ENCODE measurements at regions not wholly inside any gene's neighbourhood (a gene's known extent, or its start where the extent isn't known, plus 50 kb on each side); places are given as distances from the start of the nearest gene placed in this dataset.
A peak's percentile ranks its signal among the peaks of the same experiment; 100 is the strongest.

DNA sequence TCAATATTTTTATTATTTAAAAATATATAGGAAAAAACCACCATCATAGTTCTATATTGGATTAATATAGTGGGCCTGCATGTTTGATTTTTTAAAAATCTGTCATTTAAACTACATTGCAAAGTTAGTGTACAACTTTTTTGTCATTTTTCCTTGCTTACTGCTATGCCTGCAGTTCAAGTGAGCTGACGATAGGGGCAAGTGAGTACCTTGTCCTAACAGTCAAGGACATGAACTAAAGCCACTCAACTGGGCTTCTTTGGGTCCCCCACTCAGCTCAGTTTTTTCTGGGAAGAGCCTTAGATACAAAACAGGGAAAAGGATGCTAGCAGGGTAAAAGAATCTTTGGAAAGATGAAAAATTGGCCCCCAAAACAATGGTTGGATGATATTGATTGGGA is 269.9 kb downstream of the MAN2A1 start:
- DNase-seq (ENCODE audit: low spot score in 2 of 2): no peak
- H3K4me1 Mint-ChIP-seq: no peaks in the 10 kb centered on the region
- ATAC-seq: no peak
- H3K36me3 Mint-ChIP-seq: no peaks in the 10 kb centered on the region
- no peak overlapping the region for H3K4me3 Mint-ChIP-seq
- no peaks in the 10 kb centered on the region for H3K9me3 Mint-ChIP-seq
- H3K27ac Mint-ChIP-seq: no peak overlapping the region

DNA sequence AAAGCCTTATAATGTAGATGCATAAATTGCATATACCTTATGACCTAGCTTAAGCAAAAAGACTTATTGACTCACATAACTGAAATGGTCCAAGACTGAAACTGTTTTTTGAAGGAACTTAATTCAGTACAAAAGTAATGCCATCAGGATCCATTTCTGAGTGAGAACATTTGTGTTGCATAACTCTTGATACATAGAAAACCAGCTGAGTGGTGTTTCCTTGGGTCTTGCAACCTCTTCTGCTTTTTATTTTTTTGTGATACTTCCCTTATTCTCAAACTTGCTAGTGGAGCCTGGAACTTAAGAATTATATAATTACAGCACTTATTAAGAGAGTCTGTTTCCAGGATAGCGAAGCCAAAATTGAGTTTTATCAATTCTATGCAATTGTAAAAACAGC is 272.0 kb downstream of the MAN2A1 start:
- DNase-seq (ENCODE audit: low spot score in 2 of 2): no peak
- Mint-ChIP-seq H3K9me3 (no peaks in the 10 kb centered on the region), H3K36me3 (no peaks in the 10 kb centered on the region), H3K4me3 (no peak overlapping the region), H3K27ac (no peak overlapping the region), H3K4me1 (no peaks in the 10 kb centered on the region)
- ATAC-seq: no peak

DNA sequence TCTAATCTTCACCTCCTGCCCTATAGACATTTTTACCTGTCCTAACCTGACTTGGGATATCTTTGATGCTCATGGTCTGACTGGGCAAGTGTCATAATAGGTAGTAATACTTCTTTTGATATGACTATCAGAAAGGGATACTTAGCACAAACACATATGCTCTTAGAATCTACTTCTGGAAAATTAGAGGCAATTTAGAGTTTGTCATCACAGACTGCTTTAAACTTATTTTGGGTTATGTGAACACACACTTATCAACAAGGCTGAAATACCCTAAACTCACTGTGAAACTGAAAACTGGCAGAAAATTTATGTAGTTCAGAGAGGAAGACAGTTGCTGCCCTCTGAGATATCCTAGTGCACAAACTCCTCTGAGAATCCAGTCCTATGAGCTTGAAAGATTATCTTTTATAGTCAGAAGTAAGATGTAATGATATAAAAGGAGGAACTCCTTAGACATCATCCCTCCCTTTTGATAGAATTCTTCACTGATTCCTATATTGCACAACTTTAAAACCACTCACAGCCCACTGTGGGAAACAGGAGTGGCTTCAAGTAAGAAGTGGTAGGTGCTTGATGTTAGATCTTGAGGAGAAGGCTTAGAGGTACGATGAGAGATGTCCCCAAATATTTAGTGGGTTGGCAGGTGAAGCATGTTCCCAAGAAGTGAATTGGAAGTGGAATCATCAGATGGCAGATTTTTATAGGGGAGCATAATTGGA is 273.3 kb downstream of the MAN2A1 start:
- Mint-ChIP-seq H3K36me3 (no peaks in the 10 kb centered on the region), H3K4me1 (no peaks in the 10 kb centered on the region), H3K4me3 (no peak overlapping the region), H3K9me3 (no peaks in the 10 kb centered on the region), H3K27ac (no peak overlapping the region)
- no peak for DNase-seq (ENCODE audit: low spot score in 2 of 2)
- no peak for ATAC-seq

DNA sequence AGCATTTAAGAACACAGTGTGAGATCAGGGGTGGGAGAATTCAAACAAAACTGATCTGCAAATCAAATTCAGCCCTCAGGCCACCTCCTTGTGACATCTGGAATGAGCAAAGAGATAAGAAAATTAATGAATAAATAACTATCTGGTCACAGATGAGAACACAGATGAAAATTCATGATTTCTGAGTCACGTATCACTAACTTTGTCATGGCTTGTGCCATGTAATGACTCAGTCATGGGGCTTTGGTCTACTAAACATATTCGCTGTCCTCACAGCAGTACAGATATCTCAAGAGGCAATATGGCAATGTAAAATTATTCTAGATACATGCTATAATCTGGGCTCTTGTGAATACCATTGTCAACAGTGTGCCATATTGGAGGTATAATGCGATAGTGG is 274.4 kb downstream of the MAN2A1 start:
- H3K4me3 Mint-ChIP-seq: no peak overlapping the region
- H3K4me1 Mint-ChIP-seq: no peaks in the 10 kb centered on the region
- H3K27ac Mint-ChIP-seq: no peak overlapping the region
- no peaks in the 10 kb centered on the region for H3K36me3 Mint-ChIP-seq
- H3K9me3 Mint-ChIP-seq: no peaks in the 10 kb centered on the region
- ATAC-seq: peak; percentile 69
- no peak for DNase-seq (ENCODE audit: low spot score in 2 of 2)

DNA sequence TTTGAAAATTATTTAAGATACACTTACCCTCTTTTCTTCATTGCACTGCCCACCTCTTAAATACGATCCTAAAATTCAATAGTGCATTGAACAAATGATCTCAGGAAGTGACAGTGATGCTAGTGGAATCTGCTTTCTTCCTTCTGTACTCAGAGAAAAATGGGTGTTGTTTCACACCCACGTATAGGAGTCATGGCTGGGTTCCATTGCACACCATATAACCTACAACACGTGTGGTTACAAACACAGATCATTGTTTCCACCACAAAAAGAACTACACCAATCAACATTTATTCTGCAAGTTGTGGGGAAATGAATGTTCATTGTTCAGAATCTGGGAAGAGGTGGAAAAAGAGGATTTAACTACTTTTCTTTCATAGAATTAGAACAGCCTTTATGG is 275.9 kb downstream of the MAN2A1 start:
- Mint-ChIP-seq H3K4me3 (no peak overlapping the region), H3K27ac (no peak overlapping the region), H3K4me1 (no peaks in the 10 kb centered on the region), H3K36me3 (no peaks in the 10 kb centered on the region), H3K9me3 (no peaks in the 10 kb centered on the region)
- peak; percentile 74 for ATAC-seq
- no peak for DNase-seq (ENCODE audit: low spot score in 2 of 2)

DNA sequence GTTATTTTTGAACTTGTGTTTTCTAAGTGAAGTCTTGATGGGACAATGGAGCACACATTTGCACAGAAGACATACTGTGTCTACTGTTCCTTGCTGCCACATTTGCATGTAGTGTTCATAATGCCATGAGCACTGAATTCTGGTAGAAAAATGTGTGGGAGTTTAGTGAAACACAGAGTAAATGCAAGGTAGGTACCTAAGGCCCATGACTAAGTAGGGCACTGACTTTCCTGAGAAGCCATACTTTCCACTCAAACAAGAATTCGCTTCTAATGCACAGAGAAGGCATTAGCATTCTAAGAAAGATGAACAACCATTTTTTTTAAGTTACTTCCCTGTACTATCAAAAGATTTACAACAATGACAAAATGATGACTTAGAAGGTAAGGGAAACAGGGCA is 282.2 kb downstream of the MAN2A1 start:
- DNase-seq (ENCODE audit: low spot score in 2 of 2) (no peak), ATAC-seq (peak; percentile 87)
- no peak overlapping the region for H3K27ac Mint-ChIP-seq
- H3K4me1 Mint-ChIP-seq: no peaks in the 10 kb centered on the region
- no peak overlapping the region for H3K4me3 Mint-ChIP-seq
- H3K36me3 Mint-ChIP-seq: no peaks in the 10 kb centered on the region
- no peaks in the 10 kb centered on the region for H3K9me3 Mint-ChIP-seq

DNA sequence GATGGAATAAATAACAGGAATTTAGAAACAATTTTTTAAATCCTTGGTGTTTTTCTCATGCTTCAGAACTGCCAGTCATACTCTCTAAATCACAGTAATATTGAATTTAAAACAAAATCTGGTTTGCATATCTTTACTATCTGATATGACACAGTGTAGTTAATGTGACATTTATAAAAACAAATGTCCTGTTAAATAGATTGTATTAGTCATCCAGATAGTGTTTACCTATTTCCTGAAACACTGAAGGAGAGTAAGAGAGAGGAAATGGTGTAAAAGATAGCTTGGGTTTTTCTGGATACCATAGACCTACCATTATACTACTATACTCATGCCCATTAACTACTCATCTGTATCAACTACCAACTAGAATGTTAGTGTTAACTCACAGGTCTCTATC is 292.3 kb downstream of the MAN2A1 start:
- Mint-ChIP-seq H3K4me1 (no peaks in the 10 kb centered on the region), H3K4me3 (no peak overlapping the region), H3K9me3 (no peaks in the 10 kb centered on the region), H3K27ac (no peak overlapping the region), H3K36me3 (no peaks in the 10 kb centered on the region)
- ATAC-seq (no peak), DNase-seq (ENCODE audit: low spot score in 2 of 2) (no peak)

DNA sequence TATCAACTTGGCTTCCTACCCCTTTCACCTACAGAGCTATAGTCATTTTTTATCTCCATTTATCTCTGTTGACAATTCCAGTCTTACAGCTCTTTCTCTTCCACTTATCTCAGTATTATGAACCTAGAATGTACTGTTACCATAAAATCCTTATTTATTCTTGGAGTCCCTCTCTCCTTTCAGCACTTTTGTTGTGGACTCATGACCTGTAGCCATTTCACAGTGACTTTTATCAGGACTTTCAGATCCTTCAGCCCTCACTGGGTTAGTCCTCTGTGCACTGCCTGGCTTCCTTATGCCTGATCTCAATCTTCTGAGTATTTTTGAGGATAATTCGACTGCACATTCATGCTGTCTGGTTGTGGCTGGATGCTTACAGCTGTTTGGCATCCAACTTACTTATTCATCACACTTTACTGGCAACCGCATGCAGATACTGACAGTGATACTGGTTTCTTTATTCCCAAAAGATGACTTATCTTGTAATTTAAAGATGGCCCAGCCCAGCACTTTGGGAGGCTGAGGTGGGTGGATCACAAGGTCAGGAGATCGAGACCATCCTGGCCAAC is 293.3 kb downstream of the MAN2A1 start:
- no peak overlapping the region for H3K27ac Mint-ChIP-seq
- H3K36me3 Mint-ChIP-seq: no peaks in the 10 kb centered on the region
- no peaks in the 10 kb centered on the region for H3K4me1 Mint-ChIP-seq

DNA sequence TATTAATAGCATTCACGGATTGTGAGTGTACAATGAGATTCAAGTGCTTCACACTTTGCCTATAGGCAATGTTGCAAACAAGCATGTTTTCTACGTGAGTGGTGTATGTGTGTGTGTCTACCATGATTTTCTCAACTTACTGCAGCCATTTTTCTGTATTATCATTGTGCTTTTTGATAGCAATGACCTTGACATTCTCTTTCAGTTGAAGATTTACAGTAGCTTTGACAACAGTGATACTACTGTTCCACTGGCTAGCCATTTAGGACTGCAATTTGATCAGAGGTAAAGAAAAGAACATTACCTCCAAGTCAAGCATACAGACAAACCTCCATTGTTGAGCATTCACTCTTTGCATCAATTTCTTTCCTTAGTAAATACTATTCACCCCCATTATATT is 297.0 kb downstream of the MAN2A1 start:
- Mint-ChIP-seq H3K27ac (no peak overlapping the region), H3K4me3 (no peak overlapping the region), H3K4me1 (no peaks in the 10 kb centered on the region), H3K36me3 (no peaks in the 10 kb centered on the region), H3K9me3 (no peaks in the 10 kb centered on the region)
- no peak for ATAC-seq
- no peak for DNase-seq (ENCODE audit: low spot score in 2 of 2)

More for the DNA sequence above, 293.3 kb downstream of the MAN2A1 start:
- no peaks in the 10 kb centered on the region for H3K9me3 Mint-ChIP-seq
- DNase-seq (ENCODE audit: low spot score in 2 of 2) (no peak), ATAC-seq (no peak)
- no peak overlapping the region for H3K4me3 Mint-ChIP-seq

DNA sequence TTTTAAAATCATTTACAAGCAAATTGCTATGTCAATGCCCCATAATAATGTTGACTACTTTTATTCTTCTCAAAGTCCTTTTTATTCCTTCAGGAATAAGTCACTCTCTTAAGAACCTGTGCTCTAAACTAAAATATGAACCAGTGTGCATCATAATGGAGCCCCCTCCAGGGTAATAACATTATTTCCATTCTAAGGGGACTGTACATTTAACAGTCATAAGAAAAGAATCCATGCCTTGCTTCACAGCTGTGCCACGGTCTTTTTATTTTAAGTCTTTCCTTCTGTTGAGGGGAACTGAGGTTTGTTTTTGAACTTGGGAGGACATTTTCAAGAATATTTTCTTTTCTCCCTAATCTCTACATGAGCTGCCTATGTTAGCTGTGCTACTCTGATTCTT is 297.6 kb downstream of the MAN2A1 start:
- Mint-ChIP-seq H3K27ac (no peak overlapping the region), H3K36me3 (no peaks in the 10 kb centered on the region), H3K4me3 (no peak overlapping the region), H3K4me1 (no peaks in the 10 kb centered on the region), H3K9me3 (no peaks in the 10 kb centered on the region)
- DNase-seq (ENCODE audit: low spot score in 2 of 2): no peak
- no peak for ATAC-seq

DNA sequence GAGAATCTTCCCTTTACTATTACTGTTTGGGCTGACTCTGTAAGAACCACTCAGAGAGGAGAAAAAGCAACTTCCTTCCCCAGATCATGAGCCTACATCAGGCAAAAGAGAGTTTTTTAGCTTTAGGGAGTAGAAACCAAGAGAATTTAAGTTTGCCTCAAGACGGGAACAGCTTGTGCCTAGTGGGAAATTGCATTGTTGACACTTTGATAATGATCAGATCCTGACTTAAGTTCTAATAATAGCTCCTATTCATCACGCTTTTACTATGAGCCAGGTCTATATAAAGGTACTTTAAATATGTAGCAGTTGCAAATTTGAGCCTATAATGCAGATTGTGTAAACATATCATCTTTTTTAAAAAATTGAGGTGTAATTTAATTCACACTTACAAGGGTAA is 298.2 kb downstream of the MAN2A1 start:
- DNase-seq (ENCODE audit: low spot score in 2 of 2): no peak

DNA sequence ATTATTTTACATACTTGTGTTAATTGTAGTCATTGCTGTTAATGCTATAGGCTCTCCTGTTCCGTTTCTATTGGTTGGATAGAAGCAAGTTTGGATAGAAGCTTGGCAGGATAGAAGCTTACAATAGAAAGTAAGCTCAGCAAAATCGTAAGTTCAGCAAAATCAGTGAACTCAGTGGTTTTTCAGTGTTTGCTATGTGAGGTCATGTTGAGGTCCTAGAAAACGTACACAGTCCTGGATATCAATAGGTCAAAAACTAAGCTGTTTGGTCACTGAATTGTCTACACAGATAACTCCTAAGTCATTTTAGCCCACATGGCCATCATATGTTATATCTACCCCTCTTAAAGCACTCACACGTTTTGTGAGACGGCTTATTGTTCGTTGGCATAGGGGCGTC is 299.4 kb downstream of the MAN2A1 start:
- no peak overlapping the region for H3K4me3 Mint-ChIP-seq
- ATAC-seq (no peak), DNase-seq (ENCODE audit: low spot score in 2 of 2) (no peak)
- H3K9me3 Mint-ChIP-seq: no peaks in the 10 kb centered on the region
- no peaks in the 10 kb centered on the region for H3K36me3 Mint-ChIP-seq
- no peak overlapping the region for H3K27ac Mint-ChIP-seq
- H3K4me1 Mint-ChIP-seq: no peaks in the 10 kb centered on the region

More for the DNA sequence above, 298.2 kb downstream of the MAN2A1 start:
- Mint-ChIP-seq H3K4me3 (no peak overlapping the region), H3K4me1 (no peaks in the 10 kb centered on the region), H3K27ac (no peak overlapping the region), H3K36me3 (no peaks in the 10 kb centered on the region), H3K9me3 (no peaks in the 10 kb centered on the region)
- no peak for ATAC-seq

DNA sequence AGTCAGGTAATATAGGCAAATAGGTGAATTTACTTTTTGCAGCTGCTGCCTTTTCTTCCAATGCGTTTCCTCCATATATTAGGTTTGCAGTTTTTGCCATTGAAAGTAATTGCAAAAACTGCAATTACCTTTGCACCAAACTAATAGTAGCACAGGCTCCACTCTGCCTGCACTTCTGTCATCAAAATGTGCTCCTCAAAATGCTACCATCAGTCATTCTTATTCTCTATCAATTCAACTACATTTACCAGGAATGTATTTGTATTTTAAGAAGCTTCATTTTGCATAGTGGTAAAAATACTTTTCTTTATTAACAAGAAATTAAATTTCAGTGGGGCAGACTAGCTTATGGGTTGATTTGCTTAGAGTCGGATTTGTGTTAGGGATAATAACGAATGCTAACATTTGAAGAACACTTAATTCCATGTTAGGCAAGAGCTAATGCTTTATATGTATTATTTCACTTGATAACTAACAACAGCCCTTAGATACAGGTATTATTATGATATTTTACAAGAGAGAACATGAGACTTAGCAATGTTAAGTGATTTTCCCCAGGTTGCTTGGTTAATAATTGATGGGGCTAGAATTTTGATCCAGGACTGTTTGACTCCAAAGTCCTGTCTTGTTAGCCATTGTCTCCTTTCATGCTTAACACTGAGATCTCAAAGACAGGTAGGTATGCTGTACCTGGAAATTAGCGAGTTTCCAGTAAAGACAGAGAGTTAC is 300.4 kb downstream of the MAN2A1 start:
- H3K27ac Mint-ChIP-seq: no peak overlapping the region
- H3K4me3 Mint-ChIP-seq: no peak overlapping the region
- no peak for DNase-seq (ENCODE audit: low spot score in 2 of 2)

DNA sequence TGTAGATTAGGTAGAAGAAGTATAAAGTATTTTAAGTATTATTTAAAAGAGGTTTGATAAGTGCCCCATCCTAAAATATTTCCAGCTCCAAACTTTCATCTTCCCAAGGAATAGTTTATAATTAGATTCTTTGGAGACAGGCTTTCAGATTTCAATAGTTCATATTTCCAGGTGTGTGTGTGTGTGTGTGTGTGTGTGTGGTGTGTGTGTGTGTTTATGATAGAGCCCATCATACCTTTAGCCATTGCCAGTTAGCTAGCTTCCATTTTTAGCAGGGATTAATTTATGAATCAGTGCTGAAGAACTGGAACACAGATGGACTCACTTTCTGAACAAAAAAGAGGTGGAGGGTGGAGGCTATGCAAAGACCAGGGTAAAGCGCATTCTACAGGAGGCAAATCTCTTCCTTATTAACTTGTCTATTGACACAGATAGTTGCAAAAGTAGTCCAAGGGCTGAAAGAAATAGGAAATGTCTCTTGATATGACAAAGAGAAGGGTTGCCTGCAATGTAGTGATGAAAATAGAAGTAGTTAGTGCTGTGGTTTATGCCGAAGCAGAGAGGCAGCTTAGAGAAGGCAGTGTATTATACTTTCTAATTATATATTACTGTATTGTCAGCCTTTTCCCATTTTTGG is 301.1 kb downstream of the MAN2A1 start:
- no peak overlapping the region for H3K4me3 Mint-ChIP-seq
- no peaks in the 10 kb centered on the region for H3K4me1 Mint-ChIP-seq
- no peaks in the 10 kb centered on the region for H3K9me3 Mint-ChIP-seq
- ATAC-seq (no peak), DNase-seq (ENCODE audit: low spot score in 2 of 2) (no peak)
- no peaks in the 10 kb centered on the region for H3K36me3 Mint-ChIP-seq
- H3K27ac Mint-ChIP-seq: no peak overlapping the region

More for the DNA sequence above, 300.4 kb downstream of the MAN2A1 start:
- Mint-ChIP-seq H3K4me1 (no peaks in the 10 kb centered on the region), H3K36me3 (no peaks in the 10 kb centered on the region), H3K9me3 (no peaks in the 10 kb centered on the region)
- ATAC-seq: no peak

DNA sequence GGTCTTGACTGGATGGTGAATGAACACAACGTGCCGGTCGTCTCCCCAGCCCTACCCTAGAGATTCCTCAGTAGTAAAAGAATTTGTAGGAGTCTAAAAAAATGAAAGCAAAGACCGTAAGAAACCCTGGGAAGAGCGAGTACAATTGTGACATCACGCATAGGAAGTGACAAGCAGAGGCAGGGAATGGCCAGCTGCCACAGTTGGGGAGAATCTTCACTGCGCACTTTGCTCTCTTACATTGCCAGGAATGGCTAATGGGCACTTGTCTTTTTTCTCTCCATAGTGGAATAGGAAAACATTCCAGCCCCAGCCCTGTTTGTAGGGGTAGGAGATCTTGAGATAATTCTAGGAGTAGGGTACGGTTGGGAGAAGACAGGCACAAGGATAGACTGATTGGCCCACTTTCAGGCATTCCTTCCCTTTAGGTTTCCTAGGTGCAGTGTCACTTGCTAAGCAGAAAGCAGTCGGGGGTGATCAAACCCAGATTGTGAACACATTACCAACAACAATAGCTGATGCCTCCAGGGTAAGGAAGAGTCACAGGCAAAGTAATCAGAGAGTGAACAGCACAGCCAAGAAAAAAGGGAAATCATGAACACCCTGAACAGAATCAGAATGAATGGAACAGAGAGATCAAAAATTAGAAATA is 302.7 kb downstream of the MAN2A1 start:
- H3K9me3 Mint-ChIP-seq: no peaks in the 10 kb centered on the region
- peak overlapping the region; percentile 29 for H3K27ac Mint-ChIP-seq

More for the DNA sequence above, 302.7 kb downstream of the MAN2A1 start:
- DNase-seq (ENCODE audit: low spot score in 2 of 2) (no peak), ATAC-seq (no peak)
- no peaks in the 10 kb centered on the region for H3K4me1 Mint-ChIP-seq
- no peak overlapping the region for H3K4me3 Mint-ChIP-seq
- no peaks in the 10 kb centered on the region for H3K36me3 Mint-ChIP-seq
